DND-41 (cell line): ENCODE measurements at regions not wholly inside any gene's neighbourhood (a gene's known extent, or its start where the extent isn't known, plus 50 kb on each side); places are given as distances from the start of the nearest gene placed in this dataset.

Experiments used
- CTCF ChIP-seq: IDR thresholded peaks from 2 replicates; pipeline ENCODE4 v1.5.1; 2012; ENCODE audit warnings: borderline replicate concordance, low read length, moderate library complexity, mild to moderate bottlenecking; ENCODE audit not compliant: poor library complexity, severe bottlenecking; ENCODE audit errors: extremely low read depth
- EZH2 ChIP-seq: IDR thresholded peaks from 3 replicates; pipeline ENCODE4 v1.6.1; 2012; ENCODE audit warnings: borderline replicate concordance, low read depth, mild to moderate bottlenecking, moderate library complexity, low read length, inconsistent platforms; ENCODE audit not compliant: severe bottlenecking

GRCh38 chr7:27351137-27351536 is 108.5 kb downstream of the EVX1 start:
- TF ChIP-seq CTCF = no peak
- no peak for TF ChIP-seq EZH2
